Kidney glomerular epithelial cell (primary cell): ENCODE measurements at regions not wholly inside any gene's neighbourhood (a gene's known extent, or its start where the extent isn't known, plus 50 kb on each side); places are given as distances from the start of the nearest gene placed in this dataset.
"Not testable (repeated sequence)": the region's sequence is repeated elsewhere in the genome, so short reads cannot be mapped to it uniquely, and the experiment has no call there.

ENCODE experiments used
- DNase-seq: peaks from one replicate; lab custom pipeline; 2025; lab: John Stamatoyannopoulos, UW

DNA sequence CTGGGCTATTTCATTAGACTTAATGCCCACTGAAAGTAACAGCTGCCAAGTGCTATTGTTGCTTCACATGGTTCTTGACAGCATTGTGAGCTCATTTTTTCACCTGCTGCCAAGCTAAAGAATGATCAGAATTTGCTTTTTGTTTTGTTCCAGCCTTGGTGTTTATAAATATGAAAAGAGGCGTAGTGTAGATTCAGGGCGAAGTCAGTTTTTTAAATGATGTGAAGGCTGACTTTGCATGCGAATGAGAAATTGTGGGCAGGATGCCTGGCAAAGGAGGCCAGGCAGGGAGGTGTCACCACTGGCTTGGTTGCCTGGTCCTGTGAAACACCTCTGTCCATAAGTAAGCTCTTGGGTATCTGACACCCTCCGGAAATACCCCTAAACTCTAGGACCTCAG lies 93.3 kb upstream of the NAP1L1 start:
- DNase-seq, result no peak

DNA sequence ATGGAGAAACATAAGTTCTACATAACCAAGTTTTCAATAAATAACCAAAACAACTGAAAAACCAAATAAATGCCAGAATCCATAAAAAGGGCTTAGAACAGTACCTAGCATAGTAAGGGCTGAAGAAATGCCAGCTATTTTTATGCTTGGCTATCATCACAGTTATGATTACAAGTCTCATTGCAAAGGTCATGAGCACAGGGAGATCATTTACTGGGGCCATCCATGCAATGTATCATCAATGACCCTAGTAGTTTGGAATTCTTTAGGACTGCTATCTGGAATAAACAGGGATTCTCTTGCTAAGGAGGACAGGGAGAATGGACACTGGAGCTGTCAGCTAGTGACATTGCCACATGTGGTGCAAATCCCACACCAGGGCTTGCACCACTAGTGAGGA lies 92.5 kb upstream of the NAP1L1 start:
- peak; percentile 39 for DNase-seq

DNA sequence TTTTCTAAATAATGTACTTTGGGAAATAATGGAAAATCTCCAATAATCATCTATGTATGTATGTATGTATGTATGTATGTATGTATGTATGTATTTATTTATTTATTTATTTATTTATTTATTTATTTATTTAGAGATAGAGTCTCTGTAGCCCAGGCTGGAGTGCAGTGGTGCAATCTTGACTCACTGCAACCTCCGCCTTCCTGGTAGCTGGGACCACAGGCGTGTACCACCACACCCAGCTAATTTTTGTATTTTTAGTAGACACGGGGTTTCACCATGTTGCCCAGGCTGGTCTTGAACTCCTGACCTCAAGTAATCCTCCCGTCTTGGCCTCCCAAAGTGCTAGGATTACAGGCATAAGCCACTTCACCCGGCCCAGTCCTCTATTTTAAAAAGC lies 91.5 kb upstream of the NAP1L1 start:
- not testable (repeated sequence) for DNase-seq

DNA sequence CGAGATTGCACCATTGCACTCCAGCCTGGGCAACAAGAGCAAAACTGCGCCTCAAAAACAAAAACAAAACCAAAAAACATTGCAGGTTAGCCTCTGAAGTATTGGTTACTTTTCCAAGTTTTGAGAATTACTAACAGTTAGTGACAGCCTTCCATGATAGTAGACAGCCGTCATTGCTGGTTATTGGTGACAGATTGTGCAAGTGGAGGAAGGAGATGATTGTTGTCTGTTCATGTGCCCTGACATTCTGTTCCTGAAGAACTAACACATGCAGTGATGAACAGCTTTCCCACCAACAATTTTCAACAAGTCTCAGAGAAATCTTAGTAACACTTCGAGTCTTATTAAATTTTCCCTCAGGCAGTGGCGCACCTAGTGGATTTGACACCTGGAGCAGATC lies 89.3 kb upstream of the NAP1L1 start:
- no peak for DNase-seq

DNA sequence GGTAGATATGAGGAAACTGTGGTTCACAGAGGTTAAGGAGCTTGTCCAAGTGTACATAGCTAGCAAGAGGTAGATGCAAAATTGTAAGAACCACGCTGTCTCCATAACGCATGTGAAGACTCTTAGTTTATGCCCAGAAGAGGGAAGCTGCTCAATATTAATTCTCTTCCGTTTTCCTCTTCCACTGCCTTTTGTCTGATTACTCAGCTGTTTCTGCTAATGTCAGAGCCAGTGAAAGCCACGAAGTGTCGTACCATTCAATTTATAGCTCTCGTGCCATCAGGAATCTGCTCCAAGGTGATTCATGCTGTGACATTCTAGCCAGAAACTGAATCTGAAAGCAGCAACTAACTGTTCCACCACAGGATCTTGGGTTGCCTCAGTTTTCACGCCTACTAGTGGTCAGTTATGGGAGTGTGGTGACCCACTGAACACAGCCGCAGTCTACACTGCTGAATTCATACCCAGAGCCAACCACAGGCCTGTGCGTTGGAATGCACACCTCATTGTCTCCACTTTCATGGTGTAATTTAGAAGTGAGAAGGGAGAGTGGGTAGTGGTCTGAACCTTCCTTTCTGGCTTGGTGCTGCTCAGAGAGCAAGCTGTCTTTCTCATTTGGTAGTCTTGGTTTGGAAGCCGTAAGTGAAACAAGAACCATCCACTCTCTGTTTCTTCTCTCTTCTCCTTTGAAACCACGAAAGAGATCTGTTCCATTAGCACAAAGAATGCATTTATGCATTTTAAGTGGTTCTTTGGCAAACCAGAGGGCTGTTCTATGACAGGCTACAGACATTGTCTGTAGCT lies 74.2 kb upstream of the NAP1L1 start:
- DNase-seq, result peak; percentile 46

DNA sequence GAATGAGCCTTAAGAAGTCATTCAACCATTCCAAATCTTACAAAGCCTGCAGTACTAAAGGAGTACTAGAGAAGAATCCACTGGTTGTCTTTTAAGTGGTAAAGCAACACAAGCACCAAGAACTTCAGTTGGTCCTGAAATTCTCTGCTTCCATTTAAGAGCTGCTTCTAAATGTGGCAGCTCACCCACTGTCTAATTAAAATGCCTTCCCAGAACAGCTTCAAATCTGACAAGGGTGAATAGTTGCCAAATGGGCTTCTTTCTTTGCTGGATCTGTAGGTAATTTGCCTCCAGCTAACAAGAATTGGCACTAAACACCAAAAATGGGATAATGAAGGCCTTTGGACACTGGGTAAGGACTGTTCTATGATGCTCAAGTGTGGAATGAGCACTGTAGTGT lies 72.2 kb upstream of the NAP1L1 start:
- DNase-seq, result no peak

DNA sequence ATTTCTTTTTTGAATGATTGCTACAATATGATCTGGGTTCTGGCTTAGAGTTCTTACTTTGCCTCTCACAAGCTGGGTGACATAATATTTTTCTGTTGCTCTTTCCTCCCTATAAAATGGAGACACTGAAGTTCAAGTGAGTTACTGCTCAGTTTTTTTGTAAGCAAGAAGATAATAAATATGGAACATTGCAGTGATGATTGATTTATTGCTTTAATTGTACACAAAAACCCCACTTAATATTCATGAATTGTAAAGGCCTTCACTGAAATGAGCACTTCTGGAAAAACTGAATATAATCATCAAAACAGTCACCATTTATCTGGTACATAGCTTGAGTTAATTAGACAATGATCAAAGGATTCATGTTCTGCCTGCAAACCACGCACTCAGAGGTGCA lies 71.8 kb upstream of the NAP1L1 start:
- DNase-seq, result no peak

DNA sequence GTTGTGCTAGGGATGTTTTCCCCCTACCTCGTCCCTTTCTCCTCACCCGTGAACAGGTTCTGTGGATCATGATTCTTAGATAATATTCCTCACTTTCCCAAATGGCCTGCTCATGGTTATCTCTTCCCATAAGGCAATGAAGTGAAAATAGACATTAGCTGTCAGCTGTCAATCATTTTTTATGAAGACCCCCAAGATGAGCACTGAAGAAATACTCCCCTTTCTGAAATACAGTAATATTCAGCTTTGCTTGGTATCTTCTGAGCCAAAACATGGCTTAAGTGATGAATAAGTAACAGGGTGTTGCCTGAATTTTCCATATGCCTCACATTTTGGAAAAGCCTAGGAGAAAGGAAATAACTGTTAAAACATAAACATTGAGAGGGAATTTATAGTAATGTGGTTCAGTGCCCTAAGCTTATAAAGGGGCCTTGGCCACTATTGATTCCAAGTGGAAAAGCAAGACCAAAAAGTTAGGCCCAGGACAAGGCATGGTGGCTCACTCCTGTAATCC lies 70.7 kb upstream of the NAP1L1 start:
- no peak for DNase-seq

DNA sequence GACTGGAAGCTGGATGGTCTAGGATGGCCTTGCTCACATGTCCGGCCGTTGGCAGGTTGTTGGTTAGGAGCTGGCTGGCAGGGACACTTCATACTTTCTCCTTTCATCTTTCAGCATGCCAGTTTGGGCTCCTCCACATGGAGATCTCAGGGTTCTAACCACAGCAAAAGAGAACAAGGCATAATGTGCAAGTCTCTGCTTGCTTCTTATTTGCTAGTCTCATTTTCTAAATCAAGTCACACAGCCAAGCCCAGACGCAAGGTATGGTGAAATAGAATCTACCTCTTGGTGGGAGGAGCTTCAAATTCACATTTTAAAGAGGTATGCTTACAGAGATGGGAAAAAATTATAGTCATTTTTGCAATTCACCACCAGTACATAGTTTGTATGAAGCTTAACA lies 69.1 kb upstream of the NAP1L1 start:
- no peak for DNase-seq

DNA sequence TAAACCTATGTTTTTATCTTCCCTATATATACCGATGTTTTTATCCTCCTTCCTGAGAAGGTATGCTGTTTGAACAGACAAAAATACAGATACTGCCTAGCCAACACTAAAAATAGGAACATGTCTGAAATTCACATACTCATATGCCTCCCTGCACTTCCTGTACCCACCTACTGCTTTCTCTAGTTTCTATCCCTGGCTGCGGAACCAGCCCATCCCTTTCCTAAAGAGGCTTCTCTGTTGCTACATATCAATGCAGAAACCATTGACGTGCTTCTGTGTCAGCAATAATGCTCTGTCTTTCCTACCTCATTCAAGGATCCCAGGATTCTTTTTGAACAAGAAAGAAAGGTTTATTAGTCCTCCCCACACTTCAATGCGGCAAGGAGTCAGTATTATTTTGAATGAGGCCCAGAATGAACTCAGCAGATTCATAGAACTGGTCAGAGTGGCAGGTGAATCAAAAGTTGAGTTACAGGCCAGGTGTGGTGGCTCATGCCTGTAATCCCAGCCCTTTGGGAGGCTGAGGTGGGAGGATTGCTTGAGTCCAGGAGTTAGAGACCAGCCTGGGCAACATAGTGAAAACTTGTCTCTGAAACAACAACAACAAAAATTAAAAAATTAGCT lies 67.8 kb upstream of the NAP1L1 start:
- DNase-seq, result no peak

DNA sequence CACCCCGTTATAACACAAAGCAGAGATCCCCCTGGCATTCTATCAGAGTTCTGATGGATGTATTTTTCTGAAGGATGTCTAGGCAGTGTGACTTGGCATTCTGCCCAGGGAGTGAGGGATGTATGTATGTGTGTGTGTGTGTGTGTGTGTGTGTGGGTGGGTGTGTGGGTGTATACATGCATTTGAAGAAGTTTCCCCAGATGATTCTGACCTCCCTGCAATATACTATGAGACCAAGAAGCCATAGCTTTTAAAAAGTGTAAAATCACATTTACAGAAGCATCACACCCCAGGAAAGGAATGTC lies 59.7 kb upstream of the NAP1L1 start:
- DNase-seq, result peak; percentile 1

DNA sequence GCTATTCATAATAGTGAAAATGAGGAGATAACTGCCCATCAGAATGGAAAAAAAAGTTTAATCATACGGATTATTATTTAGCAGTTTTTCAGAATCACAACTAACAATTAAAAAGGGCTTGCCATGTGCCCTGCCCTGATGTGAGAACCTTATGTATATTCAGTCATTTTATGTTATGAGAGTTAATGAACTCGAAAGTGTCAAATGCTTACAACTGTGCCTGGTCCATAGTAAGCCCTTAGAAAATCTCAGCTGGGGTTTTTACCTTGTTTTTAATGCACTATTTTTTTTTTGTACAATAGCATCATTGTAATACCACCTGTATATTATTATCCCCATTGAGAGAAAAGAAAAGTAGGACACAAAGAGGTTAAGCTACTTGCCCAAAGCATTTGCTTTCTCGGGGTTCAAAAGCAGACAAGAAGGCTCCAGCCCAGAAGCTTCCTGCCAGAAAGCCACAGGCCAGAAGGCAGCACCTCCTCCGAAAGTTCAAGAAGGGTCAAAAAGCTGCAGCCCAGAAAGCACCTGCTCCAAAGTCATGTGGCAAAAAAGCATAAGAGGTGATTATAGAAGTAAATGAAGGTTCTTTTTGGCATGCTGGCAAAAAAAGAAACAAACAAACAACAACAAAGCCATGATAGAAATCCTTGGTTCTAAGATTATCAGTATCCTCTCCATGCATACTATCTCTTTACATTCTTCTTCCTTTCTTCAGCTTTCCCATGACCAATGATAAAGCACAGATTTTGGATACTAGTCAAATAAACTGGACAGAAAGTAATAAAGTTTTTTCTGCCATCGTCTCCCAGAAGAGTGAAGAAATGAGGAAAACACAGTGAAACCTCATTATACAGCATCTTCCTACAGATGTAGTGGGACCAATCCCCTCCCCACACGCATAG lies 59.1 kb upstream of the NAP1L1 start:
- no peak for DNase-seq

DNA sequence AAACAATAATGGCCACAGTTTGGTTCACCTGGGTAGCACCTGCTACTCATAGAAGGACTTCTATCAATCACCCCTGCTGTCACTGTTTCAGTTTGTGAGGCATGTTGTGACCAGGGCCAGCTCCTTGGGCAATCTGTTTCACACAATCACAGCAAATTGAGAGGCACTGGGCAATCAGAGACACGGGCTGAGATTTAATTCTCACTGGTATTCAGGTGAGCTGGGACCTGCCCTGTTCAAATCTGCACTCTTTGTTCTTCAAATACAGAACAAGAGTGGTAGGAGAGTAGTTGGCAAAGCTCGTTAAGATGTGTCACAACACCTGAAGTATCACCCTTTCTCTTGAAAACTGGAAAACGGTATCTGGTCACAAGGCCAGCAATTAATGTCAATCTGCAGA lies 57.8 kb upstream of the NAP1L1 start:
- DNase-seq, result no peak

DNA sequence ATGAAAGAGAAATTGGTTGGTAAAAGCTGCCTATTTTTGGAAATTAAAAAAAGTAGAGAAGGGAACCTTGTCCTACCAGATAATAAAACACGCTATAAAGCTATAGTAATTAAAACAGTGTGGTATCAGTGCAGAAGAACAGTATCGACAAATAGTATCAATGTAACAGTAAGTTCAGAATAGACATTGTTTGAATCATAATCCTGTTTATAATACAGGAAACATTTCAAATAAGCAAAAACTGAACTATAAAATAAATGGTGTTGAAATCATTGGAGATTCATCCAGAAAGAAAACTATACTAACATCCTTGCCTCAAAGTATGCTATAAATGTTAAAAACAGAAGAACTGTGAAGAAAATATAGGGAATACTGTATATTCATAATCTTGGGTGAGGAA lies 54.2 kb upstream of the NAP1L1 start:
- DNase-seq, result no peak

DNA sequence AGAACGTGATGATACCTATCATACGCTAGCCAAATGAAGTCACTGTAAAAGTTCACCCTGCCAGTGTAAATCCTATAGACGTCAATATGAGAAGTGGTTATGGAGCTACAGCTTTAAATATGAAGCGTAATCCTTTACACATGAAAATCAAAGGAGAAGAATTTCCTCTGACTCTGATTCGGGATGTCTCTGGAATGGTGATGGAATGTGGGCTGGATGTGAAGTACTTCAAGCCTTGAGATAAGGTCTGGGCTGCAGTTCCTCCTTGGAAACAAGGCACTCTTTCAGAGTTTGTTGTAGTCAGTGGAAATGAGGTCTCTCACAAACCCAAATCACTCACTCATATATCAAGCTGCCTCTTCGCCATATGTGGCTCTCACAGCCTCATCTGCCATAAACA lies 53.1 kb upstream of the NAP1L1 start:
- no peak for DNase-seq

DNA sequence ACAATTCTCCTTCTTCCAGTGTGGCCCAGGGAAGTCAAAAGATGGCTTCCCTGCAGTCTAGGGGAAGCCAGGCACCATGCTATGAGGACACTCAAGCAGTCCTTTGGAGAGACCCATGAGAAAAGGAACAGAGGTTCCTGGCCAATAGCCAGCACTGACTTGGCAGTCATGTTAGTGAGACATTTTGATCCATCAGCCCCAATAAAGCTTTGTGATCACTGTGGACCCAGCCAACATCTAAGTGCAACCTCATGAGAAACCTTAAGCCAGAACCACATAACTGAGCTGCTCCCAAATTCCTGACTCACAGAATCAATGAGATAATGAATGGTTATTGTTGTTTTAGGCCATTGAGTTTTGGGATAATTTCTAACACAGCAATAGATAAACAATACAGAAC lies 51.0 kb upstream of the NAP1L1 start:
- DNase-seq, result no peak
